GM21423 (cell line): ENCODE measurements at regions not wholly inside any gene's neighbourhood (a gene's known extent, or its start where the extent isn't known, plus 50 kb on each side); places are given as distances from the start of the nearest gene placed in this dataset.

Source experiments
- ATAC-seq: cut with Tn5 transposase; IDR thresholded peaks from one replicate; pipeline ENCODE4 v1.9.1; 2021; ENCODE audit warnings: mild to moderate bottlenecking, moderate library complexity; ENCODE audit not compliant: unreplicated experiment

GRCh38 chr16:82414476-82414875 lies 212.3 kb upstream of the CDH13 start:
- ATAC-seq: no peak

DNA sequence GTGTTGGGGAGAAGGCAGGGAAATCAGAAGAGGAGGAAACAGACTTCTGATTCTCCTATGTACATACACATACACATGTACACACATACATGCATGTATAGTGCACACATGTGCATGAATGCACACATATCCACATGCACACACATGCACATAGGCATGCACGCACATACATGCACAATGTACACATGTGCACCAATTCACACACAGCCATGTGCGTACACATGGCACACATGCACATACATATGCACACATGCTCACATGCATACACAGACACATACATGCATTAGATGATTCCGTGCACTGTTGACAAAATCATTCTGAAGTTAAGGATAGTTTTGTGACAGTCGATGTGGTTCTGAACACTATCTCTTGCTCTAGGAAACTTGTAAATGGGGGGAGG lies 214.0 kb upstream of the CDH13 start:
- ATAC-seq: no peak

GRCh38 chr16:82405736-82406135 lies 221.0 kb upstream of the CDH13 start:
- ATAC-seq: no peak

GRCh38 chr16:82404586-82405315 lies 222.0 kb upstream of the CDH13 start:
- no peak for ATAC-seq

GRCh38 chr16:82402665-82403218 lies 224.0 kb upstream of the CDH13 start:
- ATAC-seq: no peak

- ATAC-seq: no peak
Observed at GRCh38 chr16:82400046-82400445, 226.7 kb upstream of the CDH13 start.

DNA sequence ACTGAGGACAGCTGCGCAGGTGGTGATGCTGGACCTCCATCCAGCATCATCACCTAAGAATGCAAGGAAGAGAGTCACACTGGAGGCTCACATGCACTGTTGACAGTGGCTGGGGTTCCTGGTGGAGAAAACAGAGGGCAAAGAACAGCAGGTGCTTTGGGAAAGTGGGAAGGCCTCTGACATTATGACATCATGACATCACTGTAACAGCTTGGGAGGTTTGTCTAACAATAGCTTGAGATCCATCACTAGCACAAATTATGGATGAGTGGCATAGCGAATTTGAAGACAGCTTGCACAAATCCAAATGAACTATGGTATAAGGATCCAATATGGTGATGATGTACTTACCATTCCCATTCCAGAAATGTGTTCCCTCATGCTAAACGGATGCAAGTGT lies 226.5 kb upstream of the MPHOSPH6 start:
- ATAC-seq: no peak

- no peak for ATAC-seq
Observed at GRCh38 chr16:82395212-82395611, 225.2 kb upstream of the MPHOSPH6 start.

DNA sequence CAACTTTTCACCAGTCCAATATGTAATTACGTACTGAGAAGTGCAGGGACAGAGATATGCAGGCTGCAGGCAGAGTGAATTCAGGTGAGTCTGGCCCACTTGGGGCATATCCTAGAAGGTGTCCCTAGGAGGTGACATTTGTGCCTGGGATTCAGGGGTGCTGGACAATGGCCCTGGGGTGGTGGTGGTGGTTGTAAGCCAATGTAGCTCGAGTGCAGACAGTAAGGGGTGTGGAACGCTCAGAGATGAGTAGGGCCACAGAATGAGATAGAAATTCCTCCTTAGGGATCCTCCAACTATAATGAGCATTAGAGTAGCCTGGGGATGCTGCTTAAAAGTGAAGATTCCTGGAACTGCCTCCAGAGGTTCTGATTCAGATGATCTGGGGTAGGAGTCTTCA lies 221.7 kb upstream of the MPHOSPH6 start:
- no peak for ATAC-seq

- no peak for ATAC-seq
Observed at GRCh38 chr16:82389956-82390650, 220.1 kb upstream of the MPHOSPH6 start.

- ATAC-seq: no peak
Observed at GRCh38 chr16:82386761-82387160, 216.7 kb upstream of the MPHOSPH6 start.

- no peak for ATAC-seq
Observed at GRCh38 chr16:82384949-82385348, 214.9 kb upstream of the MPHOSPH6 start.

GRCh38 chr16:82384017-82384416 lies 214.0 kb upstream of the MPHOSPH6 start:
- no peak for ATAC-seq

DNA sequence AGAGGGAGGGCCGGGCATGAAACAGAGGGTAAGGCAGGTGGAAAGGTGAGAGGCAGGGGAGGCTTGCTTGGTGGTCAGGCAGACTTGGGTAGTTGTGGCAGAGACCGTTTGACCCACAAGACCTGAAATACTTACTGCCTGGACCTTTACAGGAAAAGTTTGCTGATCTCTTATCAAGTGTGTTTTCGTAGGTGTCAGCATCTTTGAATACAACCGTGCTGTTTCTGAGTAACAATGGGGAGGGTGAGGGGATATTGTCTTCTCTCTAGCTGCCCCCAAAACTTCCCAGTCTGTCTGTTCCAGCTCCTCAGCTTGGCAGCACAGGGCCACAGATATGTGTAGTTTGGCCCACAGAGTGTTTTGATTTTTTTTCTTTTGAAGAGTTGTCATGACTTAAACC lies 212.5 kb upstream of the MPHOSPH6 start:
- ATAC-seq: no peak

- no peak for ATAC-seq
Observed at GRCh38 chr16:82379551-82379950, 209.5 kb upstream of the MPHOSPH6 start.

DNA sequence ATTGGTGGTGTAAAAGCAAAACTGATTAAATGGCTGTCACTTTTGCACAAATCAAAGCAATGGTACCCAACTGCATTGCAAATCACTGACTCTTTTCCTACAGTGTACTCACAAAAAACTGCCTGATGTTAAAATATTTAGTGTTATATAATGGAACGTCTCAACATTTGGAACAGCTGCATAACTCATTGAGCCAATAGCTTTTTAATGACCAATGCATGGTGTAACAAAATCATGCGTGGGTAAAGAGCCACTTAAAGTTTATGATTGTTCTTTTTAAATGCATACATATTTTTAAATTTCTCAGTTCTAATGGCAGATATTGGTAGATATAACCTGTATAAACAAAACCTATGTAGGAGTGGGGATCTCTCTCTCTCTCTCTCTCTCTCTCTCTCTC lies 204.0 kb upstream of the MPHOSPH6 start:
- ATAC-seq: no peak

DNA sequence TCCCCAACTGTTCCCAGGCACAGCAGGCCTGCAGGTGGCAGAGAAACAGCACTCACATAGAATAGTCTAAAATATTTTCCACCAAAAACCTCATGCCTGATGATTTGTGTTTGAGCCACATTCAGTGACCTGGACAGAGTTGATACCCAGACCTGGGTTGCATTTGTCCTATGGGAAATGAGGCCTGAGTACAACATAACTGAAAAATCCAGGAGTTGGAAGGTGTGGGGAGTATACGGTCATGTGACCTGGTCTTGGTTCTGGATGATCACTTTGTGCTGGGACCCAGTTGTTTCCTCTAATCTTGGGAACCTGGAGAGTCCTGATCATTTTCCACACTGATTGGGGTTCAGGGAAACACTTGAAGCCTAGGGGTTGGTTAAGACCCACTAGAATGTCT lies 200.3 kb upstream of the MPHOSPH6 start:
- ATAC-seq: no peak

DNA sequence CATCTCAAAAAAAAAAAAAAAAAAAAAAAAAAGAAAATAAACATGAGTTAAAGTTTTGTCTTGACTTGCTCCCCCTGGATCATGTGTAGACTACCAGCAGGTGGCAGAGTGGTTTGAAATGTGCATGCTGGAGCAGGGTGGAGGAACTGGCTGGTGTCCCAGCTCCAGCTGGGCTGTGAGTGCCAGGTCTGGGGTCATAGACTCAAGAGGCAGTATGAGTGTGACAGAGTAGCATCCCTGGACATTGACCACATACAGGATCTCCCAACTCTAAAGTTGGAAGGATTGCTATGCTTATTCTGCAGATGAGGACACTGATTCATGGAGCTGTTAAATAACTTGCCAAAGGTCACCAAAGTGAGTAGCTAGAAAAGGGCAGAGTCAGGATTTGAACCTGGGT lies 198.0 kb upstream of the MPHOSPH6 start:
- ATAC-seq: no peak

DNA sequence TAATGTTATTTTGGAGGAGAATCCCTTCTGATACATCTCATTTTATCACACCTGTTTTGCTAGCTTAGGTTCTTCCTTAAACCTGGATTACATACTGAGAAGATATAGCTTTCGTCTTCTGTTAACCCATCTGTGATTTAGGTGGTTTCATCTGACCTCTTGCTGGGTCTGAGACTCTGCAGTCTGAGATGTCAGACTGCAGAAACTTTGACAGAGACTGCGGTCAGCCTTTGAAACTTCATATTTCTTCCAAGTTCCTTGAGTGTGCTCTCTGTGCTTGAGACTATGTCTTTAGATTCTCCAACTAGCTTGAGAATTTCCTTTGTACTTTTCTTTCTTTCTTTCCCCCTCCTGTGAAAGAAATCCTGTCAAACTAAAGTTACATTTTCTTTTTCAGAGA lies 196.4 kb upstream of the MPHOSPH6 start:
- no peak for ATAC-seq

- ATAC-seq: no peak
Observed at GRCh38 chr16:82364690-82365089, 194.7 kb upstream of the MPHOSPH6 start.

GRCh38 chr16:82363026-82363816 lies 193.2 kb upstream of the MPHOSPH6 start:
- no peak for ATAC-seq

- no peak for ATAC-seq
Observed at GRCh38 chr16:82361885-82362284, 191.9 kb upstream of the MPHOSPH6 start.
